Keratinocyte (primary cell): ENCODE measurements at regions not wholly inside any gene's neighbourhood (a gene's known extent, or its start where the extent isn't known, plus 50 kb on each side); places are given as distances from the start of the nearest gene placed in this dataset.

Source experiments
- CTCF ChIP-seq, 3 experiments: IDR thresholded peaks in 1 of 3; conservative IDR thresholded peaks in 1 of 3; optimal IDR thresholded peaks in 1 of 3; 2 replicates in 2 of 3; 3 replicates in 1 of 3; pipeline versions ENCODE3 to v1.5.1; 2011; ENCODE audit warnings: low read length in 3 of 3, mild to moderate bottlenecking in 3 of 3, moderate library complexity in 2 of 3, control low read depth in 1 of 3, inconsistent platforms in 1 of 3; ENCODE audit not compliant: insufficient read depth in 2 of 3; ENCODE audit errors: extremely low read depth in 1 of 3
- EZH2 ChIP-seq: IDR thresholded peaks from one replicate; pipeline ENCODE4 v1.6.1; 2012; ENCODE audit warnings: inconsistent platforms, mild to moderate bottlenecking, low read length, moderate library complexity

DNA sequence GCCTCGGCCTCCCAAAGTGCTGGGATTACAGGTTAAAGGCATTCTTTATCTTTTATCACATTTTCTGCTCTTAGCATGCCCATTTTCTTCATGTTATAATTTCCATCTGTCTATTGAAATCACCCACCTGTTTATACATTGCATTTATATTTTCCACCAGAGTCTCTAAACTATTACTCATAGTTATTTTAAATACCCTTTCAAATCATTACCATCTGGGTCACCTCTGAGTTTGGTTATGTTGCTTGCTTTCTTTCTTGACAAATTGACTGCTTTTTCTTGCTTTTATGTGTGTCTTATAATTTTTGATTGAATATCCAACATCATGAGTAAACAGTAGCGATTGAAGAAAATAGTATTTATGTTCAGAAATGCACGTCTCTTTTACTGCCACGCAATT is 71.4 kb downstream of the TMEM270 start:
- TF ChIP-seq CTCF (optimal IDR thresholded peaks at IDR 0.05 in 1 of 3, IDR thresholded peaks at IDR 0.05 in 1 of 3, conservative IDR thresholded peaks at IDR 0.05 in 1 of 3; ENCODE audit: extremely low read depth in 1 of 3, insufficient read depth in 2 of 3, low read length in 3 of 3): no peak
- TF ChIP-seq EZH2: no peak
